Panc1 (cell line): ENCODE measurements at regions not wholly inside any gene's neighbourhood (a gene's known extent, or its start where the extent isn't known, plus 50 kb on each side); places are given as distances from the start of the nearest gene placed in this dataset.

ENCODE experiments used
- ATAC-seq: fragments of 200-7000 bp; cut with Tn5 transposase; 2 replicates; pipeline ENCODE4 v1.9.1; 2020; ENCODE audit warnings: mild to moderate bottlenecking, moderate library complexity
- BruUV-seq: library from RNA; stranded (reverse); fragments of 400-500 nt; replicated peaks from 2 replicates; lab custom pipeline; 2021; lab: Mats Ljungman, UMichigan
- CTCF ChIA-PET: fragments of 300-600 bp; sonication (Branson Sonifier 250); formaldehyde crosslinking; loops from one replicate; lab custom pipeline; 2022; ENCODE audit warnings: antibody characterized with exemption; lab: Charles Lee
- POLR2A ChIA-PET: fragments of 300-600 bp; sonication (Branson Sonifier 250); formaldehyde crosslinking; loops from one replicate; lab custom pipeline; 2022; ENCODE audit warnings: antibody characterized with exemption; lab: Charles Lee
- DNase-seq: peaks from one replicate; pipeline ENCODE4 v3.0.0-alpha.2; 2010; ENCODE audit warnings: low read depth, low spot score
- H3K27ac ChIP-seq: 2 replicates; pipeline ENCODE4 v1.5.1; 2011; ENCODE audit warnings: mild to moderate bottlenecking, low read length, inconsistent platforms
- H3K27me3 ChIP-seq: fragments of 200-500 bp; sonication (Bioruptor generic); 2 replicates; pipeline ENCODE4 v1.6.0; 2014; ENCODE audit warnings: low read length, inconsistent platforms; ENCODE audit not compliant: control insufficient read depth, insufficient read depth
- H3K36me3 ChIP-seq: fragments of 200-500 bp; sonication (Bioruptor generic); 2 replicates; pipeline ENCODE4 v1.5.1; 2014; ENCODE audit warnings: inconsistent platforms, mild to moderate bottlenecking, low read length, moderate library complexity; ENCODE audit not compliant: control insufficient read depth, insufficient read depth
- H3K4me1 ChIP-seq: 2 replicates; pipeline ENCODE4 v1.5.1; 2011; ENCODE audit warnings: inconsistent platforms, mild to moderate bottlenecking, low read length, moderate library complexity; ENCODE audit not compliant: control insufficient read depth, insufficient read depth
- H3K4me3 ChIP-seq, 2 experiments: 2 replicates each; pipeline ENCODE4 v1.5.1; 2011 to 2012; ENCODE audit warnings: low read depth in 2 of 2, low read length in 2 of 2, mild to moderate bottlenecking in 2 of 2, inconsistent platforms in 1 of 2, moderate library complexity in 1 of 2
- H3K9me3 ChIP-seq: fragments of 200-500 bp; sonication (Bioruptor generic); 2 replicates; pipeline ENCODE4 v1.5.1; 2014; ENCODE audit warnings: low read depth, mild to moderate bottlenecking, inconsistent platforms, low read length, moderate library complexity; ENCODE audit not compliant: control insufficient read depth, insufficient read depth
- CTCF ChIP-seq: fragments of 450-650 bp; IDR thresholded peaks from 2 replicates; pipeline ENCODE4 v1.5.1; 2017; ENCODE audit warnings: mild to moderate bottlenecking
- POLR2AphosphoS5 ChIP-seq: IDR thresholded peaks from 2 replicates; pipeline ENCODE4 v1.6.1; 2012; ENCODE audit warnings: mild to moderate bottlenecking, low read depth, low read length, moderate library complexity
- REST ChIP-seq, 2 experiments: IDR thresholded peaks; 2 replicates each; pipeline ENCODE4 v1.6.1; 2011 to 2012; ENCODE audit warnings: low read depth in 2 of 2, control low read depth in 1 of 2, low read length in 1 of 2, mild to moderate bottlenecking in 1 of 2, moderate library complexity in 1 of 2; ENCODE audit not compliant: insufficient read depth in 1 of 2
- SIN3A ChIP-seq: IDR thresholded peaks from 2 replicates; pipeline ENCODE4 v1.6.1; 2012; ENCODE audit warnings: low read depth, mild to moderate bottlenecking, low read length, moderate library complexity, borderline replicate concordance; ENCODE audit not compliant: insufficient read depth
- TCF7L2 ChIP-seq: IDR thresholded peaks from 2 replicates; pipeline ENCODE4 v1.6.1; 2011; ENCODE audit warnings: mild to moderate bottlenecking, low read depth, low read length, inconsistent platforms
- in situ Hi-C: cut with HindIII; loops from 2 replicates; pipeline ENCODE4 v1.10.0; 2016; ENCODE audit warnings: low sequenced_read_pairs, low pct_unique_long_range_greater_than_20kb
- intact Hi-C: fragments of 100-400 bp; cut with micrococcal nuclease; formaldehyde crosslinking; loops from one replicate; pipeline ENCODE4 v1.10.0; 2022; ENCODE audit not compliant: unreplicated experiment

- peaks cover 14% of the 10 kb centered on the region for H3K4me1 ChIP-seq
- BruUV-seq, result no TSS peak
Measured at GRCh38 chr6:40734607-40735006, 147.4 kb upstream of the LRFN2 start.

GRCh38 chr6:40733770-40734396, 146.7 kb upstream of the LRFN2 start:
- in situ Hi-C loops (no loop called here), intact Hi-C loops (no loop called here)
- no peak for TF ChIP-seq TCF7L2
- TF ChIP-seq POLR2AphosphoS5, result no peak
- no peak for TF ChIP-seq CTCF
- no peak for TF ChIP-seq SIN3A
- no peak for TF ChIP-seq REST (IDR thresholded peaks at IDR 0.05; ENCODE audit: insufficient read depth in 1 of 2, low read depth in 2 of 2, low read length in 1 of 2)
- no TSS peak for BruUV-seq
- ATAC-seq (no peak), DNase-seq (no peak)
- H3K27ac ChIP-seq, result no peak overlapping the region
- H3K27me3 ChIP-seq, result peaks cover 5% of the 10 kb centered on the region
- no peak overlapping the region for H3K4me3 ChIP-seq
- H3K4me1 ChIP-seq, result peaks cover 14% of the 10 kb centered on the region
- no peaks in the 10 kb centered on the region for H3K9me3 ChIP-seq
- POLR2A ChIA-PET, result no interaction called here
- CTCF ChIA-PET, result no interaction called here
- no peaks in the 10 kb centered on the region for H3K36me3 ChIP-seq

More at GRCh38 chr6:40734607-40735006, 147.4 kb upstream of the LRFN2 start:
- Histone ChIP-seq H3K27ac (0 out of 2 replicates have a peak overlapping the region, but pooled peaks have one; percentile 4), H3K27me3 (peaks cover 5% of the 10 kb centered on the region), H3K9me3 (no peaks in the 10 kb centered on the region), H3K36me3 (no peaks in the 10 kb centered on the region), H3K4me3 (no peak overlapping the region)
- ATAC-seq, result no peak
- ChIA-PET CTCF (no interaction called here), POLR2A (no interaction called here)
- DNase-seq, result no peak
- intact Hi-C loops (no loop called here), in situ Hi-C loops (no loop called here)
- TF ChIP-seq CTCF, result no peak
- TF ChIP-seq REST (IDR thresholded peaks at IDR 0.05; ENCODE audit: insufficient read depth in 1 of 2, low read depth in 2 of 2, low read length in 1 of 2), result no peak
- TF ChIP-seq TCF7L2, result no peak
- TF ChIP-seq POLR2AphosphoS5, result no peak
- no peak for TF ChIP-seq SIN3A
